ENCODE measurements at regions not wholly inside any gene's neighbourhood (a gene's known extent, or its start where the extent isn't known, plus 50 kb on each side); places are given as distances from the start of the nearest gene placed in this dataset.

- no peak for DNase-seq (ENCODE audit: low read depth)
Observed at GRCh38 chr10:79009145-79009544, 59.6 kb upstream of the ZMIZ1 start.

DNA sequence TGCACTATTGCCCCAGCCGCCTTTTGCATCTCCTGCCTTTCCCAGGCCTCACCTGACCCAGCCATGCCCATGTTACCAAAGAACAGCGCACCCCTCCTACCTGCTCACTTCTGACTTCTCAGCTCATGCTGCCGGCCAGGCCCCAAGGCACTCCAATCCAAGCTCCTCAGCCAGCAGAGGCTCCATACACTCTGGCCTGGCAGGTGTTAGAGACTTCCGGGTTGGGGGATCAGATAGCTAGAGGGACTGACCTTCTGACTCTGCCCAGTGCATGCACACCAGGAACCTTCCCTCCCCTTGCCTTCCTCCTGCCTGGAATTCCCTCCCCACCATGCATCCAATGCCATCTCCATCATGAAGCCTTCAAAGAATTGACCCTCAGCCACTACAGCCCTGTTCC lies 56.2 kb upstream of the ZMIZ1 start:
- no peak for DNase-seq (ENCODE audit: low read depth)

DNA sequence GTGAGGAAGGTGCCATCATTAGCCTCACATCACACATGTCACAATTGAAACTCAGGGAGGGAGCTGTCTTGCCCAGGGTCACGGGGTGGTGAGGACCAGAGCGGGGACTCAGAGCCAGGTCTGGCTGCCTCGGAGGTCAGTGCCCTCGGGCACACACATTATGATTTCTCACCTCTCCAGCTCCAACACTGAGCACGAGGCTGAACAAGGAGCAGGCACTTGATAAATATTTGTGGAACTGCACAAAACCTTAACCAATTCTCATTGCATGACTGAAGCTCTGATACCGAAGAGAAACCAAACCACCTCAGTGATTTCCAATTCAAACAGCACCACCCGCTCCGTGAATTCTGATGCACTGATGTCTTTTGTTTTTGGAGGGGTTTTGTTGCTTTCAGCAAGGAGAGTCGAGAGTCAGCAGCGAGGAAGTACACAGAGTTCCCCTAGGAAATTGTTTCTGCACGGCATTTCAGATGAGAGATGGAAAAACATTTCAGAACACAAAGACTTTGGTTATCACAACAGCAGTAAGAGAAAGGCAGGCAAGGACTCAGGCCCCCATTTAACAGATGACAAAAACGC lies 55.3 kb upstream of the ZMIZ1 start:
- no peak for DNase-seq (ENCODE audit: low read depth)

DNA sequence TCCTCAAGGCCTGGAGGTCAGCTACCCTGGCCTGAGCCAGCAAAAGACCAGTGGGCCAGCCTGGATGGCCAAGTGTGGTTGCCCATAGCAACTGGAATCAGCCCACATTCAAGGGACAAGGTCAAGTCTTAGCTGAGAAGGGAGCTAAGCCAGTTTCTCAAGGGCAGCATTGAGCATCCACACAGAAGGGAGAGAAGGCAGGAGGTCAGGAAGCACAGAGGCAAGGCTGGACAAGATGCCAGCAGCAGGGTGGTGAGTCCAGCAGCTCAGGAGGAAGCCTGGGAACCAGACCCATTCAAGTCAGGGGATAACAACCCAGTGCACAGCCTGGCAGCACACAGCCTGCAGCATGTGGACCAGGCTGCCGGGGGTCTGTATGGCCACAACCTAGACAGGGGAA lies 54.0 kb upstream of the ZMIZ1 start:
- no peak for DNase-seq (ENCODE audit: low read depth)

- DNase-seq (ENCODE audit: low read depth) = no peak
Observed at GRCh38 chr10:79017882-79018520, 50.8 kb upstream of the ZMIZ1 start.

GRCh38 chr10:79018521-79019011 lies 50.2 kb upstream of the ZMIZ1 start:
- DNase-seq (ENCODE audit: low read depth) = no peak

Data from activated T-cell treated with anti-CD3 and anti-CD28 coated beads for 24 hours (primary cell).